Activated CD4-positive, alpha-beta T cell treated with anti-CD3 and anti-CD28 coated beads, Interleukin-2, amount 10 ng/mL, durations not matched to agents 24 days and 14 days (primary cell): ENCODE measurements at regions not wholly inside any gene's neighbourhood (a gene's known extent, or its start where the extent isn't known, plus 50 kb on each side); places are given as distances from the start of the nearest gene placed in this dataset.

Source experiments
- DNase-seq: peaks from one replicate; pipeline ENCODE4 v3.0.0; 2022
- H3K27ac Mint-ChIP-seq: one replicate; pipeline ENCODE4 v1.8.0; 2022; ENCODE audit warnings: mild to moderate bottlenecking, mixed read lengths
- H3K27me3 Mint-ChIP-seq: one replicate; pipeline ENCODE4 v1.8.0; 2022; ENCODE audit warnings: mixed read lengths
- H3K36me3 Mint-ChIP-seq: one replicate; pipeline ENCODE4 v1.8.0; 2022; ENCODE audit warnings: low read depth, mild to moderate bottlenecking, mixed read lengths
- H3K4me1 Mint-ChIP-seq: one replicate; pipeline ENCODE4 v1.8.0; 2021; ENCODE audit warnings: mixed read lengths
- H3K4me3 Mint-ChIP-seq: one replicate; pipeline ENCODE4 v1.8.0; 2022; ENCODE audit warnings: mild to moderate bottlenecking, moderate library complexity, mixed read lengths
- H3K9me3 Mint-ChIP-seq: one replicate; pipeline ENCODE4 v1.8.0; 2021; ENCODE audit warnings: mixed read lengths
- intact Hi-C: fragments of 100-400 bp; cut with micrococcal nuclease; formaldehyde crosslinking; loops from one replicate; pipeline ENCODE4 v1.15.1; 2023

DNA sequence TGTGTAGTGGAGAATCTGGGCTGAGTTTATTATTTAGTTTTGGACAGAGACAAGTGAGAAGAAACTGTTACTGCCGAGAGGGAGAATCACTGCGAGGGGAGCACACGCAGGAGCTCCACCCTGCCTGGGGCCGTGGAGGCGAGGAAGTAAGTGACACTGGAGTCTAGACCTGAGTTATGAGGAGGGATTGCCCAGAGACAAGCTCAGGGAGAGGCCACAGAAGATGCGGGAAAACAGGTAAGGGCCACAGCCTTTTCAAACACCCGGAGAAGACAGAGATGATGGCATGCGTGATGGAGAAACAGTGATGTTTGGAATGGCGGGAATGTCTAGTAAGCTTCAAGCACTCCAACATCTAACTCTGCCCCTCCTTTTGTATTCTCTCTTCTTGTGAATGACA lies 84.1 kb downstream of the TNFSF11 start:
- no peak overlapping the region for H3K4me3 Mint-ChIP-seq
- no peak overlapping the region for H3K27ac Mint-ChIP-seq
- H3K9me3 Mint-ChIP-seq = no peaks in the 10 kb centered on the region
- no peaks in the 10 kb centered on the region for H3K4me1 Mint-ChIP-seq
- H3K27me3 Mint-ChIP-seq = peaks cover 50% of the 10 kb centered on the region
- no peak for DNase-seq
- no peaks in the 10 kb centered on the region for H3K36me3 Mint-ChIP-seq
- intact Hi-C loops = no loop called here

DNA sequence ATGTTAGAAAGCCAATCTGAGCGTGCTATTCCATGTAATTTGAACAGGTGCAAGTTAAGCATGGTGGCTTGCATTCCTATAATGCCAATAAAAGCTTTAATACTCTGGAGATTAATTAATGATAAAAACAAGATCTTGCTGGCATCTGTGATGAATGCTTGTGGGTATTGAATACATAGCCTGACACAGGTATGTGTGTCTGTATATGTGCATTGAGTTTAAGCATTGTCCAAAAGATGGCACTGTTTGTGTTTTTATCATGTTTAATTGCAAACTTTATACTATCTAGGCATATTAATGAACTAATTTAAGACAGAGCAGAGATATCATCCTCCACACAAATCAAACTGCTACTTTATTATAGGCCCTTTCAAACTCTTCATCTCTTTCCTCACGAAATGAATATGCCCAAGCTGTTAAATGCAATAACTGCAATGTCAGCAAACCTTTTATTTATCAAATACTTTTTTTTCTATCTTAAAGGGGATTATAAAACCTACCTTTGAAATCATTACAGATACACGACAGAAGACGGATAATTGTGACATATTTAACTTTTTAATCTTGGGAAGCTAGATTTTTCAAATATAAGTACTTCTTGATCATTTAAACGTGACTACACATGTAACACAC lies 86.5 kb downstream of the TNFSF11 start:
- H3K27me3 Mint-ChIP-seq = peaks cover 44% of the 10 kb centered on the region
- no peak overlapping the region for H3K4me3 Mint-ChIP-seq
- no peaks in the 10 kb centered on the region for H3K9me3 Mint-ChIP-seq
- intact Hi-C loops = no loop called here
- no peaks in the 10 kb centered on the region for H3K4me1 Mint-ChIP-seq
- no peak overlapping the region for H3K27ac Mint-ChIP-seq
- H3K36me3 Mint-ChIP-seq = no peaks in the 10 kb centered on the region
- DNase-seq = no peak

DNA sequence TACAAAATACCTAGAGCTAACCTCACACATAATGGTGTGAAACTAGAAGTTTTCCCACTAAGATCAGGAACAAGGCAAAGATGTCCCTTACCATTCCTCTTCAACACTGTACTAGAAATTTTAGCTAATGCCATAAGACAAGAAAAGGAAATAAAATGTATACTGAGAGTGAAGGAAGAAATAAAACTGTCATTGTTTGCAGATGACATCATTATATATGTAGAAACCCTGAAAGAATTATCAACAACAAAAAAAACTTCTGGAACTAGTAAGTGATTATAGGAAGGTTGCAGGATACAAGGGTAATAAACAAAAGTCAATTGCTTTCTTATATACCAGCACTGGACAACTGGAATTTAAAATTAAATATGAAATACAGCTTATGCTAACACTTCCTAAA lies 93.7 kb downstream of the TNFSF11 start:
- Mint-ChIP-seq H3K9me3 (peaks cover 4% of the 10 kb centered on the region), H3K27ac (no peak overlapping the region), H3K36me3 (no peaks in the 10 kb centered on the region), H3K27me3 (peaks cover 21% of the 10 kb centered on the region), H3K4me3 (no peak overlapping the region), H3K4me1 (no peaks in the 10 kb centered on the region)
- intact Hi-C loops = no loop called here
- no peak for DNase-seq

DNA sequence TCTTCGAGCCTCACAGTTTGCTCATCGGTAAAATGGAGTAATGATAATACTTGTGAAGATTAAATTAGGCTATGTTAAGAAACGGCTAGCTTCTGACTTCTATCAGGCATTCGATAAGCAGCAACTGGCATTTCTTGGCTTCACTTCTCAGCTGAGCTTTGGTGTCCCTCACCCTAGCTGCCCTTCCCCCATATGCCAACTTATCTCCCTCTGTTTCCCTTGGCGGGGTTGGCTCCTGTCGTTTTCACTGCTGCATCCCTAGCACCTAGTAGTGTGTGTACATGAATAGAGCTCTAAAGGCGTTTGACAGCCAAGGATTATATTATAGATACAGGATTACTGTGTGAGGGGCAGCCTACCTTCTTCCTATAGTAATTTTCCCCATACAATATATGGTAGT lies 97.5 kb downstream of the TNFSF11 start:
- H3K27me3 Mint-ChIP-seq = peaks cover 8% of the 10 kb centered on the region
- peaks cover 4% of the 10 kb centered on the region for H3K9me3 Mint-ChIP-seq
- no peak overlapping the region for H3K4me3 Mint-ChIP-seq
- DNase-seq = no peak
- no peaks in the 10 kb centered on the region for H3K36me3 Mint-ChIP-seq
- H3K27ac Mint-ChIP-seq = no peak overlapping the region
- intact Hi-C loops = no loop called here
- H3K4me1 Mint-ChIP-seq = no peaks in the 10 kb centered on the region

DNA sequence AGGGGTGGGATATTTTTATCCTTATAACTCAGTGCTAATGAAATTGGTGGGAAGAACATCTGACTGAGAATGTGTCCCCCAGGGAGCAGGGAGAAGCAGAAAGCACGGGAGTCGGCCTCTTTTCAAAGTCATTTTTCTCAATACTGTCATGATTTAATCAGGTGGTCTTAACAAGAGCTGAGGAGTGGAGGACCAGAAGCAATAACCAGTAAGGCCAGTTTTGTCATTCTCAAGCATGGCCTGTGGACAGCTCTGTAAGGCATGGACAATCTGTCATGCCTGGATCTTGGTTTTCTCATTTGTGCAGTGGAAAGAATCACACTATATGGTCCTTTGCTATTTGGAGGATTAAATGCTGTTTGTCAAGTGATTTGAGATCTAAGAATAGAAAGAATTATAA lies 99.7 kb downstream of the TNFSF11 start:
- H3K27me3 Mint-ChIP-seq = peaks cover 2% of the 10 kb centered on the region
- H3K9me3 Mint-ChIP-seq = no peaks in the 10 kb centered on the region
- intact Hi-C loops = no loop called here
- no peaks in the 10 kb centered on the region for H3K36me3 Mint-ChIP-seq
- H3K4me3 Mint-ChIP-seq = no peak overlapping the region
- H3K27ac Mint-ChIP-seq = no peak overlapping the region
- H3K4me1 Mint-ChIP-seq = no peaks in the 10 kb centered on the region
- no peak for DNase-seq

DNA sequence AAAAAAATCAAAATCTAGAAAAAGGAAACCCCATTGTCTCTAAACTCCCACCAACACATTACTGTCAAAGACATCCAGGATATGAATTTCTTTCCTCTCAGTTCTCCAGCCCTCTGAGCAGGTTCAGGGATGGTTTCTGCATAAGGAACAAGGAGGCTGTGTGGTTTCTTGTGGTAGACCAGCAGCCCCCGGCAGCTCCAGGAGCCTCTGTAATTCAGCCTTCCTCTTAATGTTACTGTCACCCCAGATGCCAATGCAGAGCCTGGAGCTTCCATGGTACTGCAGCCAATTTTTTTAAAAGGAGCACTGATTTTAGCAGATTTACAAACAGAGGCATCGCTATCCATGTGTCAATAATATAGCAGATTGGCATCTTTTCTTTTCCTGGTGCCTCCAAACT lies 100.6 kb upstream of the FAM216B start:
- Mint-ChIP-seq H3K36me3 (no peaks in the 10 kb centered on the region), H3K27me3 (peaks cover 13% of the 10 kb centered on the region), H3K4me1 (no peaks in the 10 kb centered on the region), H3K9me3 (no peaks in the 10 kb centered on the region), H3K4me3 (no peak overlapping the region), H3K27ac (no peak overlapping the region)
- no peak for DNase-seq
- intact Hi-C loops = no loop called here

DNA sequence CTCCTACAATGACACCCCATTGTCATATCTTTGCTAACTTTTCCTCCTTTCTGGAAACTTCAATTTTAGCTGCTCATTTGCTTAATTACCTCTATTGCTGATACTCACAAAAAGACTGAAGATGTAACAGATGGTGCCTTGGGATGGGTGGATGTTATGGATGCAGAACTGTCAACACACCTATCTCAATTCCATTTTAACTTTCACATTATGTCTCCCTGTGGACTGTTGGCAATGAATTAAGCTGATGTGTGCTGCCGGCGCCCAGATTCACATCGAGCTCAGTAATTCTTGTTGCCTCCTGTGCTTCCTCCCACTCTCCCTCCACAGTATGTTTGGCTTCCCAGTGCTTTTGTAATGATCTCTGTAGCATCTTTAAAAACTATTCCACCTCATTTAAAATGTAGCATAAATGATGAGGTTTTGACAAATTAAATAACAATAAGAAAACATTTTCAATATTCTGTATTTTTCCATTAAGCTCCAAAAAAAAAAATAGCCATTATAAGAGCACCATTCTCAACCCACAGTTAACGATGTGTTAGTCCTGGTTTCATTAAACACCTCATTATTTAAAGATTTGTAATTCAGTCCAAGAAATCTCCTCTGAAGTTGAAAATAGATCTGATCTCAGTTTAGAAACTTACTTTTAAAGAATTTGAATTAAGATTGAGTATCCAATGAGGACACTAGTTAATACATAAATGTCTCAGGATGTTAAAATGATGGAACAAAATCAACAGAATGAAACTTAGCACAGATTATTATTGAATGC lies 99.9 kb upstream of the FAM216B start:
- Mint-ChIP-seq H3K9me3 (no peaks in the 10 kb centered on the region), H3K4me1 (no peaks in the 10 kb centered on the region), H3K27ac (no peak overlapping the region), H3K27me3 (peaks cover 13% of the 10 kb centered on the region), H3K36me3 (no peaks in the 10 kb centered on the region), H3K4me3 (no peak overlapping the region)
- DNase-seq = no peak
- intact Hi-C loops = no loop called here

DNA sequence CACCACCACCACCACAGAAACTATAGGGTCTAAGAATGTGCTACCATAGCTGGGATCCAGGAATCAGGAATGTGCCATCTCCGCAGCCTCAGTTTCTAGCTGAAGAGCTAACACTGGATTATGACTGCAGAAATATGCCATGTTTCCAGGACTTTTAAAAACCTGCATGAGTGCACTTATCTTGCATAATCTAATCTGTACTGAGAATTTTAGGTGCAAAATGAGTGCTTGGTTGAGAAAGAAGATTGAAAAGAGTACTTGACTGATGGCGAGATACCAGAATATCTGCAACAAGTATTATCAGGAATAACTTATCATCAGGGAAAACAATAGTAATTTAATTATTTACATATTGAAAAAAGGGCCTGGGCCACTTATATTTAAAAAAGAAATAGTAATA lies 97.2 kb upstream of the FAM216B start:
- no peaks in the 10 kb centered on the region for H3K4me1 Mint-ChIP-seq
- H3K27me3 Mint-ChIP-seq = peaks cover 13% of the 10 kb centered on the region
- intact Hi-C loops = no loop called here
- no peaks in the 10 kb centered on the region for H3K9me3 Mint-ChIP-seq
- H3K27ac Mint-ChIP-seq = no peak overlapping the region
- no peak for DNase-seq
- no peak overlapping the region for H3K4me3 Mint-ChIP-seq
- H3K36me3 Mint-ChIP-seq = no peaks in the 10 kb centered on the region

DNA sequence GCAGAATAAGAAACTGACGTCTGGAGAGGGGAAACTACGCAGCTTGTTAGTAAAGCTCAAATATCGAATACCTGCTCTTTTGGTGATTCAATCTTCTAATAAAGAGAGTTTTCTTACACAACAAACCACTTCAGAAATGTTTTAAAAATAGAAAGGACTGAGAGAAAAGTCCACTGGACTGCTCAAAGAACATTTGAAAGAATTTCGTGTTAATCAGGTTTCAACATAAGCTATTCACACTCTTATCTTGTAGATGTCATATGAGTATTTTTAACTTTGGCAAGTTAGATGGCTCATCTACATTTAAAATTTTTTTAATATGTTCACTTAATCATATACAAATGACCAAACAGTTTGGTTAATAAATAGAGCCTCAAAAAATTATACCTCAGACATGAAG lies 95.6 kb upstream of the FAM216B start:
- Mint-ChIP-seq H3K4me3 (no peak overlapping the region), H3K4me1 (no peaks in the 10 kb centered on the region), H3K36me3 (no peaks in the 10 kb centered on the region), H3K27ac (no peak overlapping the region), H3K9me3 (no peaks in the 10 kb centered on the region), H3K27me3 (peaks cover 8% of the 10 kb centered on the region)
- intact Hi-C loops = no loop called here
- DNase-seq = no peak

DNA sequence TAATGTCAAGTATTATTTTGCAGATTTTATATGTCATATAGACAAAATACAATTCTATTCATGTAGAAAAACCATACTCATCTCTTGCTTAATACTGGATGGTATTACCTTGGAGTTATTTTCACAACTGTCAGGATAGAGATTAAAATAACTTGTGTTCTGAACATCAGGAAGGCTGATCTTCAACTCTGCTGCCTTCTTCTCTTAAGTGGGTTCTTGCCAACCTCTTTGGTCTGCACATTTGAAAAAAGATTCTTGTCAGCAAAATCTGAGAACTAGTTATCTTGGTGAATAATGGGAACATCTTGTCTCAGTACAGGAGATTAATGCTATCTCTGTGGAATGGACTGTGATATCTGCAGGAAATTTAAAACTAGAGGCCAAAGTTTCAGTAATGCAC lies 95.2 kb upstream of the FAM216B start:
- no peaks in the 10 kb centered on the region for H3K9me3 Mint-ChIP-seq
- no peak for DNase-seq
- no peak overlapping the region for H3K4me3 Mint-ChIP-seq
- no peak overlapping the region for H3K27ac Mint-ChIP-seq
- H3K27me3 Mint-ChIP-seq = peaks cover 8% of the 10 kb centered on the region
- H3K36me3 Mint-ChIP-seq = no peaks in the 10 kb centered on the region
- no peaks in the 10 kb centered on the region for H3K4me1 Mint-ChIP-seq
- intact Hi-C loops = no loop called here

DNA sequence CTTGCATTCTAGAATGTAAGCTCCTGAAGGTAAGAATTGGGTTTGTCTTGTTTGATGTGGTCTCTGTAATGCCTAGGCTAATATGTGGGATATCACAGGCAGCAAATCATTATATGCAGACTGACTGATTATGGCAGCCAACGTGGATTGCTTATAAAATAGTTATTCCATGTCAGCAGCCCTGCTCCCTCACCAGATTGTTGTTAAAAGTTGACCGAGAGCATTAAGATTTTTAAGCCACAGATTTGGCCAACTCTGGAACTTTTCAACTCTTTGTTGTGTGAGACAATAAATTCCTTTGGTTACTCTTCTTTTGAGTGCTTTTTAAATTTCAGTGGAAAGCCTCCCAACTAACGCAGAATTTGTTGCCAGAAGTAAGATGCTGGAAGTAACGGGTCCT lies 92.6 kb upstream of the FAM216B start:
- H3K4me3 Mint-ChIP-seq = no peak overlapping the region
- no peaks in the 10 kb centered on the region for H3K36me3 Mint-ChIP-seq
- intact Hi-C loops = no loop called here
- H3K4me1 Mint-ChIP-seq = no peaks in the 10 kb centered on the region
- no peak overlapping the region for H3K27ac Mint-ChIP-seq
- no peaks in the 10 kb centered on the region for H3K9me3 Mint-ChIP-seq
- no peak for DNase-seq
- H3K27me3 Mint-ChIP-seq = peaks cover 8% of the 10 kb centered on the region

DNA sequence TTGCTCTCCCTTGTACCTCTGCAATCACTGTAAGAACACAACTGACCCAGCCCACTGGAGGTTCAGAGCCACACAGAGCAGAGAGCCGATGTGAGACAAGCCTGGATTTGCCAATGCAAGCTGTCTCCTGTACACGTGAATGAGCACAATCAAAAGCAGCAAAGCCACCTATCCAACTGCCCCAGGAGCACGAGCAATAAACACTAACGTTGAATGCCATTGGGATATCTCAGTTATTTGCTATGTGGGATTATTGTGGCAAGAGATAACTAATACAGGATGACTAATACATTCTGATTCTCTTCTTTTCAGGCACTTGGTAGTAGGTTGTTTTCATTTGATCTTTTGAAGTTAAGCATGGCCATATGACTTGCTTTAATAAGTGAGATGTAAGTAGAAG lies 85.2 kb upstream of the FAM216B start:
- DNase-seq = no peak
- intact Hi-C loops = no loop called here
- Mint-ChIP-seq H3K4me1 (no peaks in the 10 kb centered on the region), H3K27me3 (peaks cover 19% of the 10 kb centered on the region), H3K4me3 (no peak overlapping the region), H3K36me3 (no peaks in the 10 kb centered on the region), H3K9me3 (no peaks in the 10 kb centered on the region), H3K27ac (no peak overlapping the region)

DNA sequence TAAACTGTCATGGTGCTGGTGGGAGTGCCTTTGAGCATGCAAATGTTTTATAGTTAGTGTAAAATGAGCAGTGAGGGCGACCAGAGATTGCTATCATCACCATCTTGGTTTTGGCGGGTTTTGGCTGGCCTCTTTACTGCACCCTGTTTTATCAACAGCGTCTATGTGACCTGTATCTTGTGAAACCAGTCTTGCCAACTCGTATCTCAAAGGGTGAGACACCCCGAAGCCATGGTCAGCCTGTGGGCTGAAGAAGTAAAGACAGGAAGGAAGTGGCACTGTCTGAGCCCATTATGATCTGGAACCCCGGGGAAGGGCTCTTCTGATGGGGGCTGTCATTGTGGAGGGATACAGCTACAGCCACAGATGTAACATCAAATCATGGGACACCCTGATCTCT lies 81.5 kb upstream of the FAM216B start:
- H3K27me3 Mint-ChIP-seq = peaks cover 32% of the 10 kb centered on the region
- H3K9me3 Mint-ChIP-seq = no peaks in the 10 kb centered on the region
- H3K36me3 Mint-ChIP-seq = no peaks in the 10 kb centered on the region
- H3K4me3 Mint-ChIP-seq = no peak overlapping the region
- intact Hi-C loops = no loop called here
- H3K4me1 Mint-ChIP-seq = no peaks in the 10 kb centered on the region
- DNase-seq = no peak
- H3K27ac Mint-ChIP-seq = no peak overlapping the region

DNA sequence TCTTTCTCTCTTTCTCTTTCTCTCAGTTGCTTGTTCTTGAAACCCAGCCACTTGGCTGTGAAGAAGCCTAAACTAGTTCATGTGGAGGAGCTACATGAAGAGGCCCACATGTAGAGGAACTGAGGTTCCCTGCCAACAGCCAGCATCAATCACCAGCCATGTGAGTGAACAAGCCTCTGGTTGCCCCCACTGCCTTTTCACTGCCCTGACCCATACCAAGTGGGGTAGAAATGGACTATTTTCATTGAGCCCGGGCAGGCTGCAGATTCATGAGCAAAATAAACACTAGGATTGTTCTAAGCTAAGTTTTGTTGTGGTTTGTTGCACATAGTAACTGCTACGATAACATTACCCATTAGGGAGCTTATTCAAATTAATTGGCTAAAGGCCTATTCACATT lies 78.7 kb upstream of the FAM216B start:
- Mint-ChIP-seq H3K9me3 (no peaks in the 10 kb centered on the region), H3K4me3 (no peak overlapping the region), H3K27ac (no peak overlapping the region), H3K36me3 (no peaks in the 10 kb centered on the region), H3K27me3 (peaks cover 33% of the 10 kb centered on the region), H3K4me1 (no peaks in the 10 kb centered on the region)
- DNase-seq = no peak
- intact Hi-C loops = no loop called here

DNA sequence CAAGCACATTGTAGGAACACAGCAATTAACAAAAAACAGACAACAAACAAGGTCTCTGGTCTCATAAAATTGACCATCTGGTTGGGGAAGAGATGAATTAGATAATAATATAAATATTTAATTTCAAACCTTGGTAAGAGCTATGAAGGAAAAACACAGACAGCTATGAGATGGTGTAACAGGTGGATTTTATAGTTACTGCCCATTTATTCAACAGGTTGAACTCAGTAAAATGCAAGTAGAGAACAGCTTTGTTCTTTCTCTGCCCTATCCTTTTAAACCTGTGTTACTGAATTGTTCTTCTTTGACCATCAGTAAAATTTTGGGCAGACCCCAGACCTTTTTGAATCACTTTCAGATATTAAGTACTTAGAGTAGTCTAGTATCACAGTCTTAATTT lies 77.6 kb upstream of the FAM216B start:
- Mint-ChIP-seq H3K27ac (no peak overlapping the region), H3K36me3 (no peaks in the 10 kb centered on the region), H3K9me3 (no peaks in the 10 kb centered on the region), H3K4me3 (no peak overlapping the region), H3K4me1 (no peaks in the 10 kb centered on the region), H3K27me3 (peaks cover 30% of the 10 kb centered on the region)
- intact Hi-C loops = no loop called here
- no peak for DNase-seq
